ENCODE measurements at regions not wholly inside any gene's neighbourhood (a gene's known extent, or its start where the extent isn't known, plus 50 kb on each side); places are given as distances from the start of the nearest gene placed in this dataset.

GRCh38 chr2:236656721-236657120, 87.1 kb downstream of the ACKR3 start:
- TF ChIP-seq CTCF (IDR thresholded peaks at IDR 0.05; ENCODE audit: poor library complexity, severe bottlenecking) (no peak), EP300 (conservative IDR thresholded peaks at IDR 0.05; ENCODE audit: poor library complexity, severe bottlenecking) (no peak), POLR2AphosphoS5 (IDR thresholded peaks at IDR 0.05) (no peak), RAD21 (conservative IDR thresholded peaks at IDR 0.05) (no peak), EZH2 (IDR thresholded peaks at IDR 0.05; ENCODE audit: borderline replicate concordance, insufficient read depth, low read length, poor library complexity, severe bottlenecking) (no peak), SMC3 (conservative IDR thresholded peaks at IDR 0.05; ENCODE audit: poor library complexity) (no peak), TAF1 (IDR thresholded peaks at IDR 0.05; ENCODE audit: low read depth) (no peak)

Measured in neural cell (in vitro differentiated cells).